Activated CD4-positive, alpha-beta T cell treated with anti-CD3 and anti-CD28 coated beads, Interleukin-2, Interleukin-4, amounts not matched to agents 100 ng/mL and 50 ng/mL, durations not matched to agents 16 hours and 8 hours (primary cell): ENCODE measurements at regions not wholly inside any gene's neighbourhood (a gene's known extent, or its start where the extent isn't known, plus 50 kb on each side); places are given as distances from the start of the nearest gene placed in this dataset.

Experiments
- DNase-seq: peaks from one replicate; pipeline ENCODE4 v3.0.0-alpha.2; 2020; ENCODE audit warnings: low spot score

- DNase-seq = no peak
Measured at GRCh38 chr14:84535484-84535883, 994.5 kb upstream of the FLRT2 start.

- no peak for DNase-seq
Measured at GRCh38 chr14:84535976-84536375, 994.0 kb upstream of the FLRT2 start.

GRCh38 chr14:84541018-84541417 is 988.9 kb upstream of the FLRT2 start:
- DNase-seq = no peak

DNA sequence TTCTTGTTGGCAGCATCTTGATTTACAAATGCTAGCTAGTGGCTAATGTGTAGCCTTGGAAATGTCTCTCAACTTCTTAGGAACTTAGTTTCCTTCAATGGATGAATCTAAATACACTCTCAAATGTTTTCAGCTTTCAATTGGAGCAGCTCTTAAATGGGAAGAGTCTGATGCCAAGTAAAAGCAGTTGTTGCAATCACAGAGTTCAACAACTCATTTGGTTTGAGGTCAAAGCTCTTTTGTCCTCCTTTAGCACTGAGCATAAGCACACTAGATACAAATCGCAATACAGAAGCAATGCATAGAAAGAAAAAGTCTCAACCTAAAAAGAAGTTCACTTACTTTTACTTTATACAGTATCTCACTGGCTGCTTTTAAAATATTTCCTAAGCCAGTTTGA is 986.1 kb upstream of the FLRT2 start:
- no peak for DNase-seq

- no peak for DNase-seq
Measured at GRCh38 chr14:84544486-84545131, 985.3 kb upstream of the FLRT2 start.

- DNase-seq = no peak
Measured at GRCh38 chr14:84546236-84546635, 983.7 kb upstream of the FLRT2 start.

- DNase-seq = no peak
Measured at GRCh38 chr14:84554136-84554535, 975.8 kb upstream of the FLRT2 start.

- no peak for DNase-seq
Measured at GRCh38 chr14:84555493-84555892, 974.5 kb upstream of the FLRT2 start.

DNA sequence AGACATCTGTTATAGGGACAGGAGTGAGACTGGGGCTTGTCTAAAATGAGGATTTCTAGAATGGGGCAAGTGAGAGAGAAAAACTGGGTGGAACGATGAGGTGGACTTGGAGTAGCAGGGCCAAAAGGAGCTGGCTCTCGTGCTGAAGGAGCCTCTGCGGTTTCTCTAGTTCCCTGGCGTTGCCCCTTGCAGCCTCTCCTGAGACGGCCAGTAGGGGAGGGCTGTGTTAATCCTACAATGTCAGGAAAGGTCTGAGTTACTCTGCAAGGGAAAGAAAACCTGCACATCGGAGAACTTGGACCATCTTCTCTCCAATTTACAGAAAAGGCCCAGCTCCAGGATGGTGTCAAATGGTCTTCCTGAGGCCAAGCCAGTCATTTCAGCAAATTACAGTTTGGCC is 963.8 kb upstream of the FLRT2 start:
- no peak for DNase-seq

DNA sequence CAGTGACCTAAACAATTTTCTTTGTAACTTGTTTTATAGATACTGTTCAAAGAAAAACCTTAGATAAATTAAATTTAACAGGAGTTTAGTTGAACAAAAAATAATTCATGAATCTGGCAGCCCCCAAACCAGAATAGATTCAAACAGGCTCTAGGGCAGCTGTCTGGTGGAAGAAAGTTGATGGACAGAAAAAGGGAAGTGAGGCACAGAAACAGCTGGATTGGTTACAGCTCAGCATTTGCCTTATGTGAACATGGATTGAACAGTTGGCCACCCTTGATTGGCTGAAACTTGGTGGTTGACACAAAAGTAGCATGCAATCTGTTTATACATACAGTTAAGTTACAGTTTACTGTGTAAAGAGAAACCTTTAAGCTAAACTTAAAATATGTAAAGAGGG is 954.3 kb upstream of the FLRT2 start:
- no peak for DNase-seq

GRCh38 chr14:84579292-84579691 is 950.7 kb upstream of the FLRT2 start:
- no peak for DNase-seq

DNA sequence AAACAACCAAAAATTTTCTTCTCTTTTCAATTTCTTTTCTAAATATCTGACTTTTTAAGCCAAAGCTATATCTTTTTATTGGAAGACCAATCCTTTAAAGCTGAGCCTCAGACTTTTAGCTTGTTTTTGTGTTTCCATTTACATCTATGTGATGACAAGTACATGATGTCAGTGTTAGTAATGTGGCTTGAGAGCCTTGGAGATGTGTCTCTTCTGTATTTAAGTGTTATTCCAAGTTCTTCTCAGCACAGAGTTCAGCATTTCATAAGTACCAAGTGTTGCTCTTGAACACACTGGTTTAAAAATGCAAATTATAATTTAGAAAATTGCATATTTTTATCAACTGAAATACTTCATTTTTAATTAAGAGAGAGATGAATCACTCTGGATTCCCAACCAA is 948.9 kb upstream of the FLRT2 start:
- DNase-seq = no peak

DNA sequence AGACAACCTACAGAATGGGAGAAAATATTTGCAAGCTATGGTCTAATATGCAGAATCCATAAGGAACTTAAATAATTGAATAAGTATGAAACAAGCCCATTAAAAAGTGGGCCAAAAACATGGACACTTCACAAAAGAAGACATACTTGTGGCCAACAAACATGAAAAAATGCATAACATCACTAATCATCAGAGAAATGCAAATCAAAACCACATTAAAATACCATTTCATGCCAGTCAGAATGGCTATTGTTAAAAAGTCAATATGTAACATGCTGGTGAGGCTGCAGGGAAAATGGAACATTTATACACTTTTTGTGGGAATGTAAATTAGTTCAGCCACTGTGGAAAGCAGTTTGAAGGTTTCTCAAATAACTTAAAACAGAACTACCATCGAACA is 945.4 kb upstream of the FLRT2 start:
- no peak for DNase-seq

GRCh38 chr14:84591827-84592445 is 938.0 kb upstream of the FLRT2 start:
- no peak for DNase-seq

GRCh38 chr14:84592770-84593169 is 937.2 kb upstream of the FLRT2 start:
- DNase-seq = no peak

GRCh38 chr14:84610086-84610485 is 919.9 kb upstream of the FLRT2 start:
- no peak for DNase-seq

- DNase-seq = no peak
Measured at GRCh38 chr14:84622357-84622756, 907.6 kb upstream of the FLRT2 start.

- no peak for DNase-seq
Measured at GRCh38 chr14:84643446-84643845, 886.5 kb upstream of the FLRT2 start.

GRCh38 chr14:84646786-84647500 is 883.0 kb upstream of the FLRT2 start:
- DNase-seq = no peak

GRCh38 chr14:84655014-84655413 is 874.9 kb upstream of the FLRT2 start:
- DNase-seq = no peak

- DNase-seq = no peak
Measured at GRCh38 chr14:84657911-84658310, 872.0 kb upstream of the FLRT2 start.

DNA sequence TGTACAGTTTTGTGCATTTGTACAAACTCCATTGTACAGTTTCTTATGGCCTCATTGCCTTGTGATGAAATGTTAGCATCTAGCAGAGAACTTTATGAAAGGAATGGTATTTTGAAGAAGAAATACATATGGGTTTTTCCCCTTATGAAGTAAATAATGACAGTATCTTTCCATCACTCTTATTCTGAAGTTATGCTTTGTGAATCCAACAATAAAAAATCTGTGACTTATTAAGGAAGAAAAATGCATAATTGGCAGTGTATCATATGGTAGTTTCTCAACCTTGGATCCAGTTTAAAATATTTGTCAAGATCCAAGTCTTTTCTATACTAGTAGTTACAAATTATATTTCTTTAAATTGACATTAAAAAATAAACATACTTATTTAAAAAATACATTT is 859.1 kb upstream of the FLRT2 start:
- DNase-seq = no peak

GRCh38 chr14:84671776-84672175 is 858.2 kb upstream of the FLRT2 start:
- DNase-seq = no peak

DNA sequence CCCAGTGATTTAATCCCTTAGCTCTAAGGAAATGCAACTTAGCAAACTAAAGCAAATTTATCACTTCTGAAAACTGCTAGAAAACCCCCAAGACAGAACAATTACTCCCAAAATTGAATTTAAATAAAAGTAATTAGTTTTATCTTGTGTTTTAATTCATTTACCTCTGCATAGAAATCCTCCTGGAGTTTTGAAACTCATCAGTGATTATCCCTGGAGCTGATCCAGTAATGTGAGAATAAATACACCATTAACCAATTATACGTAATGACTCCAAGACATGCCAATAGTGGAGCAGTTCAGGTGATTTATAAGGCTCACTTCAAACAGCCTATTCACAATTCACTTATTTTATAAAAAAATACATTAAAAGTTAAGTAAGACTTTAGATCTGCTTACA is 855.3 kb upstream of the FLRT2 start:
- no peak for DNase-seq
